HG03342 (cell line): ENCODE measurements at regions not wholly inside any gene's neighbourhood (a gene's known extent, or its start where the extent isn't known, plus 50 kb on each side); places are given as distances from the start of the nearest gene placed in this dataset.

Source experiments
- ATAC-seq: cut with Tn5 transposase; IDR thresholded peaks from one replicate; pipeline ENCODE4 v1.9.1; 2021; ENCODE audit warnings: mild to moderate bottlenecking, moderate library complexity; ENCODE audit not compliant: unreplicated experiment

GRCh38 chr7:47691988-47692387 is 110.1 kb upstream of the TNS3 start:
- no peak for ATAC-seq

- ATAC-seq, result no peak
Measured at GRCh38 chr7:47690902-47691558, 109.1 kb upstream of the TNS3 start.

- no peak for ATAC-seq
Measured at GRCh38 chr7:47689558-47689957, 107.6 kb upstream of the TNS3 start.

- no peak for ATAC-seq
Measured at GRCh38 chr7:47688311-47689100, 106.6 kb upstream of the TNS3 start.

GRCh38 chr7:47685712-47686376 is 103.9 kb upstream of the TNS3 start:
- no peak for ATAC-seq

- ATAC-seq, result no peak
Measured at GRCh38 chr7:47685151-47685550, 103.2 kb upstream of the TNS3 start.

GRCh38 chr7:47684728-47685127 is 102.8 kb upstream of the TNS3 start:
- ATAC-seq, result no peak

- no peak for ATAC-seq
Measured at GRCh38 chr7:47683485-47683898, 101.6 kb upstream of the TNS3 start.

- ATAC-seq, result no peak
Measured at GRCh38 chr7:47682874-47683273, 101.0 kb upstream of the TNS3 start.

GRCh38 chr7:47681249-47681810 is 99.4 kb upstream of the TNS3 start:
- no peak for ATAC-seq

GRCh38 chr7:47678641-47679380 is 96.9 kb upstream of the TNS3 start:
- ATAC-seq, result no peak

- no peak for ATAC-seq
Measured at GRCh38 chr7:47677664-47678063, 95.8 kb upstream of the TNS3 start.

- ATAC-seq, result no peak
Measured at GRCh38 chr7:47677093-47677492, 95.2 kb upstream of the TNS3 start.

- ATAC-seq, result no peak
Measured at GRCh38 chr7:47672977-47673381, 91.1 kb upstream of the TNS3 start.

GRCh38 chr7:47672271-47672791 is 90.4 kb upstream of the TNS3 start:
- no peak for ATAC-seq

GRCh38 chr7:47671358-47671757 is 89.4 kb upstream of the TNS3 start:
- no peak for ATAC-seq

- ATAC-seq, result peak; percentile 78
Measured at GRCh38 chr7:47670729-47671128, 88.8 kb upstream of the TNS3 start.

- no peak for ATAC-seq
Measured at GRCh38 chr7:47669901-47670384, 88.0 kb upstream of the TNS3 start.

GRCh38 chr7:47669178-47669891 is 87.4 kb upstream of the TNS3 start:
- ATAC-seq, result peak; percentile 82
